Fibroblast of the aortic adventitia (primary cell): ENCODE measurements at regions not wholly inside any gene's neighbourhood (a gene's known extent, or its start where the extent isn't known, plus 50 kb on each side); places are given as distances from the start of the nearest gene placed in this dataset.
A peak's percentile ranks its signal among the peaks of the same experiment; 100 is the strongest.

Source experiments
- DNase-seq: peaks from one replicate; pipeline ENCODE4 v3.0.0-alpha.2; 2010; ENCODE audit warnings: low read depth
- H3K4me3 ChIP-seq: 2 replicates; pipeline ENCODE4 v1.5.1; 2011; ENCODE audit warnings: low read depth, mild to moderate bottlenecking, control low read depth, low read length, moderate library complexity
- TF ChIP-seq, protein P1 (sequence below): IDR thresholded peaks from 2 replicates; pipeline ENCODE4 v1.5.1; 2011; ENCODE audit warnings: mild to moderate bottlenecking, low read length, control low read depth, inconsistent platforms; ENCODE audit not compliant: insufficient read depth

DNA sequence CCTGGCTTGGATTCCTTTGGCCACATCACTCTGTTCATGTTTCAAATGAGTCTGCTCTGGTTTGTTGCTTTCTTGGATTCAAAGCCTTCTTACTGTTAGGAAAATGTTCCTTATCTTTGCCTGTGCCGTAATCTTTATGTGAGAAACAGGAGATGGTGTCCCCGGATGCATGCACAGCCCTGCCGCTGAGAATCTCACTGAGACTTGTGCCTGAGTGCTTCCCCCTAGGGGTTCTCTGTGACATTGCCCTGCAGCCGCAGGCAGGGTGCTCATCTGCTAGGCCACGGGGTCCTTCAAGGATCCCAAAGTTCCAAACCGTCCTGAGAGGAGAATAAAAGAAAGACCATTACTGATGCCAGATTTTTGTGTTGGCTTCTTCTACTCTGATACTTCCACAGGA, 81.4 kb upstream of the ANKRD55 start:
- no peak for DNase-seq
- H3K4me3 ChIP-seq, result no peak overlapping the region
- TF ChIP-seq, protein P1, sequence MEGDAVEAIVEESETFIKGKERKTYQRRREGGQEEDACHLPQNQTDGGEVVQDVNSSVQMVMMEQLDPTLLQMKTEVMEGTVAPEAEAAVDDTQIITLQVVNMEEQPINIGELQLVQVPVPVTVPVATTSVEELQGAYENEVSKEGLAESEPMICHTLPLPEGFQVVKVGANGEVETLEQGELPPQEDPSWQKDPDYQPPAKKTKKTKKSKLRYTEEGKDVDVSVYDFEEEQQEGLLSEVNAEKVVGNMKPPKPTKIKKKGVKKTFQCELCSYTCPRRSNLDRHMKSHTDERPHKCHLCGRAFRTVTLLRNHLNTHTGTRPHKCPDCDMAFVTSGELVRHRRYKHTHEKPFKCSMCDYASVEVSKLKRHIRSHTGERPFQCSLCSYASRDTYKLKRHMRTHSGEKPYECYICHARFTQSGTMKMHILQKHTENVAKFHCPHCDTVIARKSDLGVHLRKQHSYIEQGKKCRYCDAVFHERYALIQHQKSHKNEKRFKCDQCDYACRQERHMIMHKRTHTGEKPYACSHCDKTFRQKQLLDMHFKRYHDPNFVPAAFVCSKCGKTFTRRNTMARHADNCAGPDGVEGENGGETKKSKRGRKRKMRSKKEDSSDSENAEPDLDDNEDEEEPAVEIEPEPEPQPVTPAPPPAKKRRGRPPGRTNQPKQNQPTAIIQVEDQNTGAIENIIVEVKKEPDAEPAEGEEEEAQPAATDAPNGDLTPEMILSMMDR, result peak; percentile 41

DNA sequence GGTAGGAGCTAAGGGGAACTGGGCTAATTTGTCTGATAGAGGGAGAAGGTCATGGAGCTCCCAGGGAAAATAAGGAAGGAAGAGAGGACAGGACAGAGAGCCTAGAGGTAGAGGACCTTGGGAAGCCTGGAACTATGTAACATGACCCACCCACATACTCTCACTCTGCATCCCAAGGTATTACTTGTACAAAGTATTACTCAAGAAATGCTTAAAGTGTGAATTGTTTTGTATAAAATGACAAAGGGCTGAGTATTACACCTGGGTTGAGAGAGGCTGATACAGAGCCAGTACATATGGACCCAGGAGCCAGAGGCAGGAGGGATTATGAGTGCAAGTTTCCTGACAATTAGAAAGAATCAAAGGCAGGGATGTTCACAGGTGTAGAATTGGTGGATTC, 80.5 kb upstream of the ANKRD55 start:
- no peak overlapping the region for H3K4me3 ChIP-seq
- no peak for DNase-seq
- TF ChIP-seq, protein P1, result no peak

DNA sequence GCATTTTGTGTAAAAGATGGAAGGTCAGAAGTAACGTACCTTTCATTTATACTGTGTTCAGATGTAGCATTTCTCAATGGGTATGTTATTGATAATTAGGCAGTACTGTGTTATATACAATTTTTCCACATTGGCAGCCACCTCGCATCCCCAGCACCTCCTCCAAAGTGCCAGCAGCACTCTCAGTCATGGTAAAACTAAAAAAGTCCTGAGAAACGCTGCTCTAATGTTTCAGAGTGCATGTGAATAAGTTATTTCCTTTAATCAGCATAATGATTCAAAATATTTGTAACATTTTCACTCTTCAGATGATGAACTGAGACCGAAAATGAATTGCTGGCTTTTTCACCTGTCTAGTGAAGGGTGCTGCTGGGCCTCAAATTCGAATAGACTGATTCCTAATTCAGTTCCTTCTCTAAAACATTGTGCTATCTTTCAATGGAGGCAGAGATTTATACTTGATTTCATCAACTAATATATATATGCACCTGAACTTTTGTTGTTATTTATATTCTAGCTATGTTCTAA, 79.9 kb upstream of the ANKRD55 start:
- no peak for DNase-seq
- H3K4me3 ChIP-seq, result no peak overlapping the region

DNA sequence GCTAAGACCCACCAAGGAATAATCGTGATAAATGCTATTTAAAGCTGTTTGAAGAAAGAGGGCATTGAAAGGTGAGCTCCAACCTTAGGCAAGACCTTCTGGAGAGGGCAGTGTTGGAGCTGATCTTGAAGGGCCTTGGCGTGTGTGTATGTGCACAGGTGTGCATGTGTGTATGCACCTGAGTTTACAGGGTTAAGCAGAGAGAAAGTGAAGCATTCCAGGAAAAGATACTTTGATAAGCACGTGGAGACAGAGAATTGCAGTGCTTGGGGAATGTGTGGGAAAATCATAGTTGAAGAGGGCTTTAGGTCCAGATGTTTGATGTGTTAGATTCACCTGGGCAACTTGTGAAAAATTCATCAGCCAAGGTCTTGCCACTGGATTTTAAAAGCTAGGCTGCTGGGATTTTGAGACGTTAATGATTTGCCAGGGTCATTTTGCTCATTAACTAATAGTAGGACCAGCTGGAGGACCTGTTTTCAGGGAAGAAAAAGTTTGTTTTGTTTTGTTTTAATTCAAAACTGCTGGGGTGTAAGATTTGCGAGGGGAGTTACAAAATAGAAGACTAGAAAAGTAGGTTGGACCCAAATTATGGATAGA, 78.3 kb upstream of the ANKRD55 start:
- no peak for DNase-seq
- H3K4me3 ChIP-seq, result no peak overlapping the region
- TF ChIP-seq, protein P1, result no peak

More for the DNA sequence above, 79.9 kb upstream of the ANKRD55 start:
- TF ChIP-seq, protein P1, result no peak

DNA sequence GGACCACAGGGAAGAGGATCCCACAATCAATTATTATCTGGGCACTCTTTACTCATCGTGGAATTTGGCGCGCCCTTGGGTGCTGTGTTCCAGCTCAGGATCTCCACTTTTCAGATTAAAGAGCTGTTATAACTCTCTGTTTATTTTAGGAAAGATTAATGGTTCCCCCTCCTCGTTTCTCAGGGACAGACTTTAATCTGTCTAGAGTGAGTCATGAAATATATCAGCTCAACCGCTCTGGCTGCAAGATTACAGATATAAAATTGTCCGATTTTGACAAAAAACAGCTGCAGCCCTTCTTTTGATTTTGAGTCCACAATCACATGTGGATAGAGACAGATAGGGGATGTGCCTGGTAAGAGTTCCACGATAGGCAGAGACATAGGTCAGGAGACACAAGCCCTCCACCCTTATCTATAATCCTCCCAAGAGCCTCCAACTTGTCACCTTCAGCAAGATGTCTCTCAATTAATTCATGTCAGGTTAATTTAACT, 77.6 kb upstream of the ANKRD55 start:
- peak; percentile 35 for DNase-seq
- TF ChIP-seq, protein P1, result no peak
- no peak overlapping the region for H3K4me3 ChIP-seq

DNA sequence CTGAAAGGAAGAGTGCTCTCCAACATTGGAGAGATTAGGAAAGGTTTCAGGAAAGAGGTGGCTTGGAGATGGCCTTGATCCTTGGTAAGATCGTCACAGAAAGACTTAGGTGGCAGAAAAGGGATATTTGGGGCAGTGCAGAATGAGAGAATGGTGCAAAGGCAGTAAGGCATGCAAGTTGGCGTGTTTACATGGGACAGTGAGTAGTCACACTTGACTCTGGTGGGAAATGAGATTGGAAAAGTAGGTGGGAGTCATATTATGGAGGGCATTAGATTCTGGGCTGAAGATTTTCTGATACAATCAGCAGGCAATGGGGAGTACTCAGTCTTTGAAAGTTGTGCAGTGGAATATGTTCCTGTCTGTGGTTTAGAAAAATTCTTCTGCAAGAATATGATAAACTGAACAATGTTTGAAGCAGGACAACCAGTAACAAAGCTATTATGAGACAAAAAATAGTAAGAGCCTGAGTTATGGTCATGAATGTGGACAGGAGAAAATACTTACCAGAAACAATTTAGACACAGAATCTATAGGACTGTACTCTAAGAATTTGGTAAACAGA, 76.2 kb upstream of the ANKRD55 start:
- H3K4me3 ChIP-seq, result no peak overlapping the region
- TF ChIP-seq, protein P1, result no peak
- peak; percentile 26 for DNase-seq
